ENCODE measurements at regions not wholly inside any gene's neighbourhood (a gene's known extent, or its start where the extent isn't known, plus 50 kb on each side); places are given as distances from the start of the nearest gene placed in this dataset.

- TF ChIP-seq MAZ (IDR thresholded peaks at IDR 0.05; ENCODE audit: borderline replicate concordance, low read depth, low read length) (peak; percentile 51; the same call in 1 of the 2 replicates), BHLHE40 (IDR thresholded peaks at IDR 0.05; ENCODE audit: low read depth, low read length) (no peak), SMC3 (IDR thresholded peaks at IDR 0.05; ENCODE audit: low read depth, low read length) (0 out of 2 replicates have a peak, but pooled peaks have one; percentile 8), MAFK (IDR thresholded peaks at IDR 0.05; ENCODE audit: low read depth, low read length) (0 out of 2 replicates have a peak, but pooled peaks have one; percentile 12), RFX5 (IDR thresholded peaks at IDR 0.05; ENCODE audit: low read depth, low read length) (no peak)
- Histone ChIP-seq H3K14ac (replicated peaks; ENCODE audit: low read depth, low read length) (peak overlapping the region; percentile 67), H3K4ac (ENCODE audit: low read depth, low read length) (peak overlapping the region; percentile 89), H4K20me1 (ENCODE audit: insufficient read depth, low read length) (no peaks in the 10 kb centered on the region), H2BK15ac (ENCODE audit: low read depth, low read length) (peak overlapping the region; percentile 7; the same call in 2 of the 3 replicates), H2BK120ac (ENCODE audit: low read depth, low read length) (peak overlapping the region; percentile 85), H3K9me1 (ENCODE audit: insufficient read depth, low read length) (peaks cover 40% of the 10 kb centered on the region), H4K8ac (ENCODE audit: low read depth in 2 of 2, low read length in 2 of 2) (peak overlapping the region in 1 of 2 experiments; percentile 71; a peak in 1 of 4 replicates), H2AFZ (replicated peaks; ENCODE audit: low read length, poor library complexity) (peak overlapping the region; percentile 16), H2AK5ac (ENCODE audit: low read depth, low read length) (peak overlapping the region; percentile 73), H3K18ac (ENCODE audit: low read depth, low read length) (peak overlapping the region; percentile 55; the same call in 1 of the 2 replicates), H2BK20ac (ENCODE audit: low read depth, low read length) (peak overlapping the region; percentile 71; the same call in 1 of the 2 replicates), H3K9ac (ENCODE audit: low read depth, low read length) (no peak overlapping the region), H4K91ac (ENCODE audit: insufficient read depth, low read depth, low read length) (peak overlapping the region; percentile 47; the same call in 1 of the 2 replicates), H3K27ac (ENCODE audit: insufficient read depth, low read length) (0 out of 2 replicates have a peak overlapping the region, but pooled peaks have one; percentile 1), H3K36me3 (ENCODE audit: control insufficient read depth, insufficient read depth, low read length) (no peaks in the 10 kb centered on the region), H3K23ac (ENCODE audit: low read depth, low read length) (no peak overlapping the region), H3K27me3 (ENCODE audit: control insufficient read depth, insufficient read depth, low read length) (no peaks in the 10 kb centered on the region), H3K4me2 (ENCODE audit: low read depth, low read length) (no peak overlapping the region), H3K56ac (ENCODE audit: extremely low read depth, insufficient read depth, low read length) (no peak overlapping the region), H2AK9ac (replicated peaks; ENCODE audit: low read depth, low read length, poor library complexity) (peak overlapping the region; percentile 77), H3K4me1 (ENCODE audit: control insufficient read depth, insufficient read depth, low read length) (peaks cover 38% of the 10 kb centered on the region), H3K9me3 (ENCODE audit: control insufficient read depth, insufficient read depth, low read length) (peaks cover 3% of the 10 kb centered on the region), H3K79me1 (ENCODE audit: low read depth in 1 of 2, low read length in 2 of 2) (peaks cover 0 to 26% of the 10 kb centered on the region in 2 experiments; a peak in 2 of 4 replicates), H4K5ac (ENCODE audit: low read depth, low read length) (peak overlapping the region; percentile 52; the same call in 1 of the 2 replicates), H3K4me3 (ENCODE audit: insufficient read depth, low read depth, low read length) (no peak overlapping the region), H2BK5ac (ENCODE audit: low read depth, low read length, poor library complexity, severe bottlenecking) (peak overlapping the region; percentile 53)
- intact Hi-C loops (cut with micrococcal nuclease) (loop anchor here (5.0 kb wide), 1 partner anchor 182 kb away; the partner anchor contains the start of gene PANK2), in situ Hi-C loops (cut with MboI; ENCODE audit: low sequenced_read_pairs) (no loop called here), dilution Hi-C loops (cut with HindIII; ENCODE audit: low sequenced_read_pairs, unreplicated experiment) (no loop called here)
- no CpG with 5 or more reads among the region's 2 CpGs for WGBS, 2 experiments (ENCODE audit: extremely low coverage in 2 of 2, insufficient read length in 1 of 2)
- DNase-seq, result peak; percentile 72
- BruUV-seq (replicated peaks), result no TSS peak
- ChIA-PET CTCF (no interaction called here), POLR2A (ENCODE audit: unreplicated experiment) (no interaction called here)
- peak; percentile 48 for ATAC-seq (ENCODE audit: low read depth)
These were observed 54.4 kb upstream of the RNF24 start for GRCh38 chr20:4069751-4070150.
